ENCODE measurements at regions not wholly inside any gene's neighbourhood (a gene's known extent, or its start where the extent isn't known, plus 50 kb on each side); places are given as distances from the start of the nearest gene placed in this dataset.

GRCh38 chr4:124910327-124910726, 197.8 kb upstream of the ANKRD50 start:
- TF ChIP-seq POLR2A (IDR thresholded peaks at IDR 0.05; ENCODE audit: low read depth, low read length) (no peak), RCOR1 (IDR thresholded peaks at IDR 0.05; ENCODE audit: insufficient replicate concordance, low read length) (no peak), CTCF (conservative IDR thresholded peaks at IDR 0.05; ENCODE audit: low read depth, low read length) (no peak), RAD21 (IDR thresholded peaks at IDR 0.05; ENCODE audit: low read length) (no peak), MAFK (IDR thresholded peaks at IDR 0.05; ENCODE audit: low read depth, low read length) (no peak)

Data from IMR-90 (cell line).